Heart left ventricle (tissue), 16 donors: ENCODE measurements at regions not wholly inside any gene's neighbourhood (a gene's known extent, or its start where the extent isn't known, plus 50 kb on each side); places are given as distances from the start of the nearest gene placed in this dataset.

ENCODE experiments used
- ATAC-seq, 4 donors: fragments of 200-7000 bp; cut with Tn5 transposase; one replicate each; pipeline ENCODE4 v1.9.1; 2020 to 2022; ENCODE audit warnings: moderate library complexity in 4 of 4, mild to moderate bottlenecking in 3 of 4, moderate number of reproducible peaks in 1 of 4
- DNase-seq, 5 donors: peaks; one replicate each; pipeline ENCODE4 v3.0.0-alpha.2; 2020
- H3K27ac ChIP-seq, 12 donors: fragments of 200-600 bp; sonication (generic) in 4 of 12; one replicate each; pipeline versions ENCODE4 v1.5.0 to v1.8.0; 2016 to 2022; ENCODE audit warnings: mild to moderate bottlenecking in 2 of 12
- H3K27me3 ChIP-seq, 9 donors: fragments of 200-600 bp; sonication (generic) in 2 of 9; one replicate each; pipeline versions ENCODE4 v1.5.1 to v1.8.0; 2016 to 2022; ENCODE audit warnings: mild to moderate bottlenecking in 3 of 9
- H3K36me3 ChIP-seq, 9 donors: fragments of 200-600 bp; sonication (generic) in 2 of 9; one replicate each; pipeline versions ENCODE4 v1.5.0 to v1.8.0; 2018 to 2022; ENCODE audit warnings: mild to moderate bottlenecking in 2 of 9
- H3K4me1 ChIP-seq, 12 donors: fragments of 200-600 bp; sonication (generic) in 4 of 12; one replicate each; pipeline versions ENCODE4 v1.5.0 to v1.8.0; 2016 to 2022; ENCODE audit warnings: mild to moderate bottlenecking in 3 of 12
- H3K4me3 ChIP-seq, 12 donors: fragments of 200-600 bp; sonication (generic) in 4 of 12; one replicate each; pipeline versions ENCODE4 v1.5.0 to v1.8.0; 2017 to 2022; ENCODE audit warnings: mild to moderate bottlenecking in 9 of 12, moderate library complexity in 4 of 12
- H3K9me3 ChIP-seq, 12 donors: fragments of 200-600 bp; sonication (generic) in 4 of 12; one replicate each; pipeline versions ENCODE4 v1.5.0 to v1.8.0; 2016 to 2022; ENCODE audit warnings: mild to moderate bottlenecking in 1 of 12
- CTCF ChIP-seq, 12 donors: fragments of 200-600 bp; sonication (generic) in 4 of 12; IDR thresholded peaks; one replicate each; pipeline versions ENCODE4 v1.5.0 to v1.8.0; 2018 to 2022; ENCODE audit warnings: antibody characterized with exemption in 12 of 12, mild to moderate bottlenecking in 5 of 12
- POLR2A ChIP-seq, 2 donors: fragments of 450-650 bp; IDR thresholded peaks; one replicate each; pipeline ENCODE4 v1.6.1; 2017; ENCODE audit warnings: antibody characterized with exemption in 2 of 2, mild to moderate bottlenecking in 2 of 2, moderate library complexity in 2 of 2
- WGBS, 4 donors: extraction: QIAGEN DNeasy Blood & Tissue Kit in 2 of 4; methylation state at CpG; one replicate each; pipeline versions ENCODE4 v1.1.5 to v1.1.7; 2013 to 2018; 5-methylcytosine and 5-hydroxymethylcytosine counted together
- intact Hi-C, 10 donors: fragments of 100-400 bp; cut with DNase I; formaldehyde crosslinking; loops; one replicate each; pipeline versions ENCODE4 v1.11.1 to v1.14.2; 2022
- donor health status: ischemic (EF 13 %, LVEDD 7.1; RV severe dilation, severe dysfunction).
- donor health status: healthy with polysubstance abuse.
- donor health status: DM: no; HTN: yes; CAD: no.
- donor health status: DM: no; HTN: no; CAD: no.
- donor health status: ischemic (EF 25% LVEDD 6.9; RV normal size, moderate dysfunction).
- donor health status: ischemic (EF 25% LVEDD 5.7; RV mildly dilated, moderate dysfunction).
- donor health status: healthy.
- donor health status: DM: yes; HTN: yes; CAD: no.
- donor health status: ischemic (EF 35%, LVEDD 5.7; RV mildly dilated, moderate dysfunction).
- donor health status: nonischemic (EF 11% LVEDD 7.7; RV severe dilation, severe dysfunction).
- donor health status: DM: yes; HTN: yes; CAD: no.
- donor health status: PGD.
- donor health status: ischemic (EF 29% LVEDD 5.4; RV normal size, mild dysfunction).
- donor health status: nonischemic (EF 23%, LVEDD 6.1; RV moderate dilation, normal function).

GRCh38 chr14:88993946-88994345 is 169.5 kb downstream of the TTC8 start:
- H3K9me3 ChIP-seq: peaks cover 0 to 1% (median 0%) of the 10 kb centered on the region in 12 donors
- TF ChIP-seq POLR2A (IDR thresholded peaks at IDR 0.05) (no peak), CTCF (IDR thresholded peaks at IDR 0.05) (no peak)
- no peak for DNase-seq
- H3K4me1 ChIP-seq: no peaks in the 10 kb centered on the region
- H3K27ac ChIP-seq: no peak overlapping the region
- 79 to 82% (median 80%) methylated on average over 2 of the region's 2 CpGs for WGBS, 4 donors
- H3K36me3 ChIP-seq: no peaks in the 10 kb centered on the region
- H3K27me3 ChIP-seq: peaks cover 0 to 7% (median 0%) of the 10 kb centered on the region in 9 donors
- intact Hi-C loops: no loop called here
- H3K4me3 ChIP-seq: no peak overlapping the region
- ATAC-seq: no peak

GRCh38 chr14:88995437-88996198 is 171.2 kb downstream of the TTC8 start:
- H3K27ac ChIP-seq: no peak overlapping the region
- ATAC-seq (no peak), DNase-seq (no peak)
- no peaks in the 10 kb centered on the region for H3K36me3 ChIP-seq
- H3K4me1 ChIP-seq: peaks cover 0 to 5% (median 0%) of the 10 kb centered on the region in 12 donors
- intact Hi-C loops: no loop called here
- 71 to 84% (median 78%) methylated on average over 8 to 9 of the region's 9 CpGs for WGBS, 4 donors
- no peak overlapping the region for H3K4me3 ChIP-seq
- peaks cover 0 to 10% (median 0%) of the 10 kb centered on the region in 9 donors for H3K27me3 ChIP-seq
- TF ChIP-seq CTCF (IDR thresholded peaks at IDR 0.05) (no peak), POLR2A (IDR thresholded peaks at IDR 0.05) (no peak)
- H3K9me3 ChIP-seq: peaks cover 0 to 3% (median 0%) of the 10 kb centered on the region in 12 donors

GRCh38 chr14:88998027-88998426 is 173.6 kb downstream of the TTC8 start:
- Histone ChIP-seq H3K4me1 (peaks cover 0 to 8% (median 0%) of the 10 kb centered on the region in 12 donors), H3K9me3 (peaks cover 0 to 3% (median 0%) of the 10 kb centered on the region in 12 donors), H3K4me3 (no peak overlapping the region), H3K27me3 (peaks cover 0 to 8% (median 0%) of the 10 kb centered on the region in 9 donors), H3K36me3 (no peaks in the 10 kb centered on the region), H3K27ac (no peak overlapping the region)
- no peak for ATAC-seq
- intact Hi-C loops: no loop called here
- DNase-seq: no peak
- 75 to 80% (median 79%) methylated on average over 1 of the region's 1 CpG for WGBS, 4 donors
- TF ChIP-seq POLR2A (IDR thresholded peaks at IDR 0.05): no peak
- no peak for TF ChIP-seq CTCF (IDR thresholded peaks at IDR 0.05)

GRCh38 chr14:88999137-88999536 is 174.7 kb downstream of the TTC8 start:
- Histone ChIP-seq H3K4me3 (no peak overlapping the region), H3K27me3 (peaks cover 0 to 8% (median 0%) of the 10 kb centered on the region in 9 donors), H3K27ac (no peak overlapping the region), H3K36me3 (no peaks in the 10 kb centered on the region), H3K4me1 (peaks cover 0 to 8% (median 0%) of the 10 kb centered on the region in 12 donors), H3K9me3 (peaks cover 0 to 3% (median 0%) of the 10 kb centered on the region in 12 donors)
- intact Hi-C loops: no loop called here
- WGBS, 4 donors: 80 to 86% (median 84%) methylated on average over 5 of the region's 5 CpGs
- no peak for ATAC-seq
- no peak for DNase-seq
- no peak for TF ChIP-seq CTCF (IDR thresholded peaks at IDR 0.05)
